Left kidney (tissue), 1 donor: ENCODE measurements at regions not wholly inside any gene's neighbourhood (a gene's known extent, or its start where the extent isn't known, plus 50 kb on each side); places are given as distances from the start of the nearest gene placed in this dataset.
A peak's percentile ranks its signal among the peaks of the same experiment; 100 is the strongest.

ENCODE experiments used
- DNase-seq: peaks from one replicate; pipeline ENCODE4 v3.0.0-alpha.2; 2013

GRCh38 chr4:13844740-13845139, 217.2 kb upstream of the BOD1L1 start:
- no peak for DNase-seq

- DNase-seq = peak; percentile 51
Measured at GRCh38 chr4:13849778-13850177, 222.3 kb upstream of the BOD1L1 start.

- DNase-seq = no peak
Measured at GRCh38 chr4:13851085-13851940, 223.8 kb upstream of the BOD1L1 start.

- DNase-seq = no peak
Measured at GRCh38 chr4:13852411-13852810, 224.9 kb upstream of the BOD1L1 start.

GRCh38 chr4:13856387-13856786, 228.9 kb upstream of the BOD1L1 start:
- DNase-seq = no peak

GRCh38 chr4:13857397-13857796, 229.9 kb upstream of the BOD1L1 start:
- DNase-seq = no peak

- DNase-seq = no peak
Measured at GRCh38 chr4:13857800-13858199, 230.3 kb upstream of the BOD1L1 start.

GRCh38 chr4:13859423-13859822, 231.9 kb upstream of the BOD1L1 start:
- no peak for DNase-seq

GRCh38 chr4:13860126-13860525, 232.6 kb upstream of the BOD1L1 start:
- no peak for DNase-seq

GRCh38 chr4:13865871-13866669, 238.5 kb upstream of the BOD1L1 start:
- no peak for DNase-seq

GRCh38 chr4:13866881-13867280, 239.4 kb upstream of the BOD1L1 start:
- DNase-seq = no peak

- no peak for DNase-seq
Measured at GRCh38 chr4:13872155-13872554, 244.6 kb upstream of the BOD1L1 start.

- no peak for DNase-seq
Measured at GRCh38 chr4:13872955-13873354, 245.4 kb upstream of the BOD1L1 start.

- DNase-seq = no peak
Measured at GRCh38 chr4:13875181-13875580, 247.7 kb upstream of the BOD1L1 start.

- peak; percentile 20 for DNase-seq
Measured at GRCh38 chr4:13876131-13876530, 248.6 kb upstream of the BOD1L1 start.

- no peak for DNase-seq
Measured at GRCh38 chr4:13876940-13877339, 249.4 kb upstream of the BOD1L1 start.

- DNase-seq = no peak
Measured at GRCh38 chr4:13877626-13878025, 250.1 kb upstream of the BOD1L1 start.

- DNase-seq = no peak
Measured at GRCh38 chr4:13881892-13882291, 254.4 kb upstream of the BOD1L1 start.

- DNase-seq = no peak
Measured at GRCh38 chr4:13887010-13887409, 259.5 kb upstream of the BOD1L1 start.

GRCh38 chr4:13888112-13888511, 260.6 kb upstream of the BOD1L1 start:
- DNase-seq = no peak

- DNase-seq = no peak
Measured at GRCh38 chr4:13891544-13891939, 264.0 kb upstream of the BOD1L1 start.

- no peak for DNase-seq
Measured at GRCh38 chr4:13892739-13893105, 265.2 kb upstream of the BOD1L1 start.

GRCh38 chr4:13893211-13893610, 265.7 kb upstream of the BOD1L1 start:
- DNase-seq = no peak

- DNase-seq = no peak
Measured at GRCh38 chr4:13893987-13894386, 266.5 kb upstream of the BOD1L1 start.
